ENCODE measurements at regions not wholly inside any gene's neighbourhood (a gene's known extent, or its start where the extent isn't known, plus 50 kb on each side); places are given as distances from the start of the nearest gene placed in this dataset.
A peak's percentile ranks its signal among the peaks of the same experiment; 100 is the strongest.
"Not testable (repeated sequence)": the region's sequence is repeated elsewhere in the genome, so short reads cannot be mapped to it uniquely, and the experiment has no call there.

DNA sequence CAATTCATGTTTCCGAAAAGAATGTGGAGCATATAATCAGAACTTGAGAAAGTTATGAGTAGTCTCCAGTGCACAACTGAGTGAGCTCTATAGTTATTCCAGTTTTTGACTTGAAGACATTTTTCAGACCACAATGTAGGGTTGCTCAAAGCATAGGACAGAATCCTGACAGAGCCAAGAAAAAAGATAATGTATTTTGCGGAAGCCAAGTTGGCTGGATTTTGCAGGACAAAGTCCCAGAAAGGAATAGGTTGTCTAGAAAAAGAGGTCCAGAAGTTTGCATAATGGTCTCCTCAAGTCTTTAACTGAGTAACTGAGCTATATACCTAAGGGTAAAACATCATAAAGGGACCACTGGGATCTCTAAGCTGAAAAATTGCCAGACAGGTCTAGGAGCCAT is 1028.0 kb downstream of the TAF11L14 start:
- no peak overlapping the region for H3K4me3 ChIP-seq (ENCODE audit: low read length)
- no peak for DNase-seq (ENCODE audit: low read depth, low spot score)

- not testable (repeated sequence) for DNase-seq (ENCODE audit: low read depth, low spot score); H3K4me3 ChIP-seq (ENCODE audit: low read length)
Observed at GRCh38 chr5:18674212-18674611, 1040.0 kb downstream of the TAF11L14 start.

GRCh38 chr5:18675041-18675440 is 1040.8 kb downstream of the TAF11L14 start:
- no peak for DNase-seq (ENCODE audit: low read depth, low spot score)

DNA sequence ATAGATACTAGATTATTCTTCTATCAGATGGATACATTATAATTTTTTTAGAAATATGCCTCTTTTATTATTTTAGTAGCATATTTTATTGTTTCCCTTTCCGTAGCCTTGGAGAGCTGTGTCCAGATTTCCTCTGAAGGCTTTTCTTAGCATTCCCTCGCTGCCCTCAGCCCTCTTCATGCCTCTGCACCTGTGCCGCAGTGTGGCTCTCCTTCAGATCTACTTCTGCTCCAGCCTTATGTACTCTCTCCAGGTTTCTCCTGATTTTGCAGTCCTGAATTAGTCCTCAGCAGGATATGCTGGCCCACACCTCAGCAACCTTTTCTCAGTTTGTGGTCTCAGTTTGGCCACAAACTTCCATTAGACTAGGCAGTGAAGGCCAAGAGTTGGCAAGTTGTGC is 1052.0 kb downstream of the TAF11L14 start:
- no peak for DNase-seq (ENCODE audit: low read depth, low spot score)
- H3K4me3 ChIP-seq (ENCODE audit: low read length), result no peak overlapping the region

More at GRCh38 chr5:18675041-18675440, 1040.8 kb downstream of the TAF11L14 start:
- H3K4me3 ChIP-seq (ENCODE audit: low read length), result no peak overlapping the region

- H3K4me3 ChIP-seq (ENCODE audit: low read length), result no peak overlapping the region
- no peak for DNase-seq (ENCODE audit: low read depth, low spot score)
Observed at GRCh38 chr5:18687429-18687828, 1053.2 kb downstream of the TAF11L14 start.

GRCh38 chr5:18699681-18700080 is 1065.4 kb downstream of the TAF11L14 start:
- no peak overlapping the region for H3K4me3 ChIP-seq (ENCODE audit: low read length)
- DNase-seq (ENCODE audit: low read depth, low spot score), result no peak

DNA sequence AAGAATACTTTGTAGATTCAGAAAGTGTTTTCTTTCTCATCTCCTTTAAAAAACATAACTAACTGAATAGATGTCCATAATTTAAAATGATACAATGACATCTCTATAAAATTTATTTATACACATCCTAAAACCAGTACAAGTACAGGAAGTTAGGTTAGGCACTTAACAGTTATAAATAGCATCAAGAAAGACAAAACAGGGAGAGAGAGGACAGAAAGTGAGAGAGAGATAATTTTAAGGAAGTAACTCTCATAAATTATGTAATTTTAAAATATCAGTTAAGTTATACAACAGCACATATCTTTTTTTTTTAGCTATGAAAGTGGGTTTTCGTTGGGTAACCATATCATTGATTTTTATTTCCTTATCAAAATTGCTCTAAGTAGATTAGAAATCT is 1068.6 kb downstream of the TAF11L14 start:
- DNase-seq (ENCODE audit: low read depth, low spot score), result no peak

GRCh38 chr5:18712936-18713485 is 1078.8 kb downstream of the TAF11L14 start:
- DNase-seq (ENCODE audit: low read depth, low spot score), result no peak
- H3K4me3 ChIP-seq (ENCODE audit: low read length), result no peak overlapping the region

More for the DNA sequence above, 1068.6 kb downstream of the TAF11L14 start:
- no peak overlapping the region for H3K4me3 ChIP-seq (ENCODE audit: low read length)

DNA sequence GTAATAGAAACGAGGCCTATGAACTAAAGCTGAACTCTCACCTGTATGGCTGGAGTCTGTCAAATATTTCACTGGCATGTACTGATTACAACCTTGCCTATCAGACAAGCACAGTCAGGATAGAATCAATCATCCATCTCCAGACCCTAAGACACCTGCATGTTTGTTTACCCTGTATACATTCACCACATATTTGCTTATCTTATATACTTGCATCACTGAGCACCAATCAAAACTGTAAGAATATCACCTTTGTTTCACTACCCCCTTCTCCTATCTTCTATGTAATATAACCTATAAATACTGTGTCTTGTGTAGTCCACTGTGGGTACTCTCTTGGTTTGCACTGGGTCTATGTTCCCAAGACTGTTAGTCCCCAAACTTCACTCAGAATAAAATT is 1085.7 kb downstream of the TAF11L14 start:
- no peak for DNase-seq (ENCODE audit: low read depth, low spot score)
- no peak overlapping the region for H3K4me3 ChIP-seq (ENCODE audit: low read length)

- no peak for DNase-seq (ENCODE audit: low read depth, low spot score)
- no peak overlapping the region for H3K4me3 ChIP-seq (ENCODE audit: low read length)
Observed at GRCh38 chr5:18732556-18733479, 1098.6 kb downstream of the TAF11L14 start.

DNA sequence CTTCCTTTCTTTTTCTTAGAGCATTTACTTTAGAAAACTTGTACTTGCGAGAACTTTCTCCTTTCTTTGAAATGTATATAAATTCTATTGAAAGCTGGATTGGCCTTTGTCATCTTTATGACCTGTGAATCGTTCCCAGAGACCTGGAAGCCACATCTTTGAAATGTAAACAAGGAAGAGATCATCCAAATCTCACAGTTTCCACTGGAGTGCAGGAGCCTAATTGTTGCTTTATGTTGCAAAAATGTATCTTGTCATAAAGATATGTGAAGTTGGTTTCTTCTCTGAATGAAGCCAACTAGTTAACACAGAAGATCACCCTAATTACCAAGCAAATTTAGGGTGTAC is 1101.8 kb downstream of the TAF11L14 start:
- DNase-seq (ENCODE audit: low read depth, low spot score), result no peak
- H3K4me3 ChIP-seq (ENCODE audit: low read length), result no peak overlapping the region

DNA sequence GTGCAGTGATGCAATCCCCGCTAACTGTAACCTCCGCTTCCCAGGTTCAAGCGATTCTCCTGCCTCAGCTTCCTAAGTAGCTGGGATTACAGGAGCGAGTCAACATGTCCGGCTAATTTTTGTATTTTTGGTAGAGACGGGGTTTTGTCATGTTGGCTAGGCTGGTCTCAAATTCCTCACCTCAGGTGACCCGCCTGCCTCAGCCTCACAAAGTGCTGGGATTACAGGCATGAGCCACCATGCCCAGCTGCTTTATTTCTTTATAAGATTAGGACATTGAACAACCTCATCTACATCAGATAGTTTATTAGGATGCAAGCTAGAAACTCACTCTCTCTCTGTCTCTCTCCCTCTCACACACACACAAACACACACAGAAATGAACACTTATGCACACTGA is 1102.5 kb downstream of the TAF11L14 start:
- not testable (repeated sequence) for H3K4me3 ChIP-seq (ENCODE audit: low read length); DNase-seq (ENCODE audit: low read depth, low spot score)

DNA sequence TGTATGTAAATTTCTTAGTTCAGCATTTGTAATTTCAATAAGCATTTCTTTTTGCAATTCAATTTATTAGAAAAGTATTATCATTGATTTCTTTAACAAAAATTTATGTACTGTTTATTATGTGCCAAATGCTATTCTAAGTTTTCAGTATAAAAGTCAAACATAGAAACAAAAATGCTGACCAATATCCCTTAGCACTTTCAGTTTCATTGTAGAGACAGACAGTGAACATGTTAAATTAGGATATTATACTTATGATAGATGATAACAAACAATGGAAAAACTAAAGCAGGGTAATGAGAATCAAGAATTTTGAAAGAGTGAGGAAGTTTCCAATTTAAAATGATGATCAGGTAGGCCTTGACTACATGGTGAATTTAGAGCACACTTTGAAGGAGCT is 1106.0 kb downstream of the TAF11L14 start:
- no peak for DNase-seq (ENCODE audit: low read depth, low spot score)
- no peak overlapping the region for H3K4me3 ChIP-seq (ENCODE audit: low read length)

DNA sequence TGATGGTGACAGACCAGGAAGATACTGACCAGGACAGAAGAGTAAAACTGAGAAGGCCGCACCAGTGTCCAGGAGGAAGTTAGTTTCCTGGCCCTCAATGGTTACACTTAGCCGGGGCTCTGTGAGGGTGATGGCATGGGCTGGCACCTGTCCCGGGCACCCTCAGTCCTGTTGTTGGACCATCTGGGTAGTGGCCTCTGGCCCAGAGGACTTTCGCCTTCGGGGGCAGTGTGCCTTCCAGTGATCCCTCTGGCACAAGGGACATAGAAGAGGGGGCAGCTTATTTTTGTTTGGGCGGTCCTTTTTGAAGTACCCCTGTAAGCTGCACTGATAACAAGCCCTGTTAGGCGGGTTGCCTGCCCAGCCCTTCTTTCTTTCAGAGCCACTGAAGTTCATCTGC is 1108.6 kb downstream of the TAF11L14 start:
- no peak overlapping the region for H3K4me3 ChIP-seq (ENCODE audit: low read length)

GRCh38 chr5:18744441-18744840 is 1110.2 kb downstream of the TAF11L14 start:
- peak overlapping the region; percentile 72 for H3K4me3 ChIP-seq (ENCODE audit: low read length)
- peak; percentile 6 for DNase-seq (ENCODE audit: low read depth, low spot score)

More for the DNA sequence above, 1108.6 kb downstream of the TAF11L14 start:
- no peak for DNase-seq (ENCODE audit: low read depth, low spot score)

DNA sequence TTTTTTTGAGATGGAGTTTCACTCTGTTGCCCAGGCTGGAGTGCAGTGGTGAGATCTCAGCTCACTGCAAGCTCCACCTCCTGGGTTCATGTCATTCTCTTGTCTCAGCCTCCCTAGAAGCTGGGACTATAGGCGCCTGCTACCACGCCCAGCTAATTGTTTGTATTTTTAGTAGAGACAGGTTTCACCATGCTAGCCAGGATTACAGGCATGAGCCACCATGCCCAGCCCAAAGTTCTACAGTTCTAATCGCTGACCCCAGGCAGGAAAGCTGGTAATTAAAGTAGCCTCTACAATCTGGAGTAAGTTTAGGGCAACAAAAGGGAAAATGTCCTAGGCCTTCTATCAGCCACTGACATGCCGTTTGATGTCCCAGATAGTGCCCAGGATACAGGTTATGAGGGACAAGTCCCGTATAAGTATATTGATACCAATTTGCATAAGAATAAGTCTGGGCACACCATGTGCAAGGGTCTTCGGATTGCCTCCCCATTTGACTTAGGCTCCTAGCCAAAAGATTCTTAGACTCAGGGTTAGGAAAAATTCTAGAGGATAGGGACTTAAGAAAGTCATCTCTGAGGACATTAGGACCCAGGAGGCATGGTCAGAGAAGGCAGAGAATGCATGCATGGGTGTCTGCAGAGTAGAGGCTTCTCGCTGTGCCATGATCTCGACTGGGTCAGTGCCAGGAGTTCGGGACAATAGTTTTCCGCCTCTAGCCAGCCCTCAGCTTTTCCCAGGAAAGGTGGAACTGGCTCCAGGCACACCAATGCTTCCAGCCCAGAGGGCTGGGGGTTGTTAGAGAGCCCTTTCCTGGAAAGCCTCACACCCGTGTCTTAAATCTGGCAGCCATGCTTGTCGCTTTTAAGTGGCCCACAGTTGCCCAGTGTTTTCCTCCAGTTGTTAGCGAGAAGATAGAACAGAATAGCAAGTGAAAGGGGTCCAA is 1111.1 kb downstream of the TAF11L14 start:
- DNase-seq (ENCODE audit: low read depth, low spot score), result peak; percentile 46
- peak overlapping the region; percentile 72 for H3K4me3 ChIP-seq (ENCODE audit: low read length)

DNA sequence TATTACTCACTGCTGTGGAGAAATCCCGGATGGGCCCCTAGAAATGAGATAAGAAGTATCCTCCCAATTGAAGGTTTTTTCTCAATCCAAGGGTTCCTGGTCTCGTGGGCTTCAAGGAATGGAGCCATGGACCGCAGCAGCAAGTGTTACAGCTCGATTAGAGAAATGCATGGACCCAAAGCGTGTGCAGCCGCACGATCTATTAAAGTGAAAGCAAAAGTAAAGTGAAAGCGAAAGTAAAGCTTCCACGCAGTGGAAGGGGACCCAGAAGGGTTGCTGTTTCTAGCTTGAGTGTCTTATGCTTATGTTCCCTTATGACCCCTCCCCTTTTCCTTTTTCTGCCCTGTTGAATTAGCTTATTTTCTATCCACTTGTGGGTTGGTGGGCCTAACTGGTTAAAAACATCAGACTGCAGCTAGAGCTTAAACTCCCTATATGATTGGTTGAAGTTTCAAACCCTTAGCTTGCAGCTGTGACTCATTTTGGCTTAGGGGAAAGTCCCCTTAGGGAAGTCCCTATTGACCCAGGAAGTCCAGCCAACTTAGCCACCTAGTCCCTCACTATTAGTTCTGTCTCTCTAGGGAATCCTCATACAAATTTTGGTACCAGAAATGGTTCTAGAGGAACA is 1111.8 kb downstream of the TAF11L14 start:
- DNase-seq (ENCODE audit: low read depth, low spot score), result peak; percentile 83
- peak overlapping the region; percentile 72 for H3K4me3 ChIP-seq (ENCODE audit: low read length)

DNA sequence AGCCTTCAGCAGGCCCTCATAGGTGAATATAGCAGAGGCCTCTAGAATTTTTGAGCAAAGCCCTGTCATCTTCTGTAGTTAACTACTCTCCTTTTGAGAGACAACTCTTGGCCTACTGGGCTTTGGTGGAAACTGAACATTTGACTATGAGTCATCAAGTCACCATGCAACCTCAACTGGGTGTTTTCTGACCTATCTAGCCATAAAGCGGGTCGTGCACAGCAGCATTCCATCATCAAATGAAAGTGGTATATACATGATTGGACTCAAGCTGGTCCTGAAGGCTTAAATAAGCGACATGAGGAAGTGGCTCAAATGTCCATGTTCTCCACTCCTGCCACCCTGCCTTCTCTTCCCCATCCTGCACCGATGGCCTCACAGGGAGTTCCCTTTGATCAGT is 1115.5 kb downstream of the TAF11L14 start:
- no peak for DNase-seq (ENCODE audit: low read depth, low spot score)
- no peak overlapping the region for H3K4me3 ChIP-seq (ENCODE audit: low read length)

- DNase-seq (ENCODE audit: low read depth, low spot score), result no peak
- H3K4me3 ChIP-seq (ENCODE audit: low read length), result no peak overlapping the region
Observed at GRCh38 chr5:18752317-18752716, 1118.1 kb downstream of the TAF11L14 start.
